GM19351 (cell line): ENCODE measurements at regions not wholly inside any gene's neighbourhood (a gene's known extent, or its start where the extent isn't known, plus 50 kb on each side); places are given as distances from the start of the nearest gene placed in this dataset.
"Not testable (repeated sequence)": the region's sequence is repeated elsewhere in the genome, so short reads cannot be mapped to it uniquely, and the experiment has no call there.

Experiments
- ATAC-seq: cut with Tn5 transposase; IDR thresholded peaks from one replicate; pipeline ENCODE4 v1.9.1; 2021; ENCODE audit warnings: mild to moderate bottlenecking, moderate library complexity; ENCODE audit not compliant: unreplicated experiment

DNA sequence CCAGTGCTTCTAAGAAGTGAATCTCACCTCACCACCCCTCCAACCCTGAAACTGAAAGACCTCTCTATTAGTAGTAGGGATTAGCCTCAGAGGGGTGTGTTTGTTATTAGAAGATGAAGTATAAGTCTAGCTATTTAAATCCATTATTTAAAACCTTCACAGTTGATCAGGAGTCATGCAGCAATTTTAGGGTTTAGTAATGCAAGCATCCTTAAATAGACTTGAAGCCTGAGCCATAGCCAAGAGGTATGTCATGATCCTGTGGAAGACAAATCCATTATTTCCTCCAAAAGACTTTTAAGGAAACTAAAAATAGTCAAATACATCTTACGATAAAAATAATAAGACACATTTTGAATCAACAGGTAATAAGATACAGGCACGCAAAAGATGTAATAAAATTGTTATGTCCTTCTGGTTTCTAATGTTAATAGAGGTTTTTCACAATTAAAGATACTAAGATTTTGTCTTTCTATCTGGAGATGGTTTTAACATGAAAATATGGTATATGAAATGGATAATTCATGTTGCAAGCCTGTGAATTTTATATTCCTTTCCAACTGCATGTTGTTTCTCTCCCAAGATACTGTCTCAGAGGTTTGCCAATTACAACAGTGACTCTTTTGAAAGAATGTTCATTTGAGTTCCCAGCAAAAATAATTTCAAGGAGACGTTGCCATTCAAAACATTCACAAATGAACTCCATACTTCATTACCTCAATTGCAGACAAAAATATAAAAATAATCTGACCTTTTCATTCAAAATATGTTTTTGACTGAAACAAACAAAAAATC is 68.0 kb downstream of the LUZP4 start:
- no peak for ATAC-seq

DNA sequence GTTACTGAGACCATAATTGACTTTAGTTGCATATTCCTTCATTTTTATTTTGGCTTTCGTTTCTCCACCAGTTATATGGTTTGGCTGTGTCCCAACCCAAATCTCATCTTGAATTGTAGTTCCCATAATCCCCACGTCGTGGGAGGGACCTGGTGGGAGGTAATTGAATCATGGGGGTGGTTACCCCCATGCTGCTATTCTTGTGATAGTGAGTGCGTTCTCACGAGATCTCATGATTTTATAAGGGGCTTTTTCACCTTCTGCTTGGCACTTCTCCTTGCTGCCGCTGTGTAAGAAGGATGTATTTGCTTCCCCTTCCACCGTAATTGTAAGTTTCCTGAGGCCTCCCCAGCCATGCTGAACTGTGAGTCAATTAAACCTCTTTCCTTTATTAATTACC is 70.0 kb downstream of the LUZP4 start:
- ATAC-seq, result not testable (repeated sequence)

DNA sequence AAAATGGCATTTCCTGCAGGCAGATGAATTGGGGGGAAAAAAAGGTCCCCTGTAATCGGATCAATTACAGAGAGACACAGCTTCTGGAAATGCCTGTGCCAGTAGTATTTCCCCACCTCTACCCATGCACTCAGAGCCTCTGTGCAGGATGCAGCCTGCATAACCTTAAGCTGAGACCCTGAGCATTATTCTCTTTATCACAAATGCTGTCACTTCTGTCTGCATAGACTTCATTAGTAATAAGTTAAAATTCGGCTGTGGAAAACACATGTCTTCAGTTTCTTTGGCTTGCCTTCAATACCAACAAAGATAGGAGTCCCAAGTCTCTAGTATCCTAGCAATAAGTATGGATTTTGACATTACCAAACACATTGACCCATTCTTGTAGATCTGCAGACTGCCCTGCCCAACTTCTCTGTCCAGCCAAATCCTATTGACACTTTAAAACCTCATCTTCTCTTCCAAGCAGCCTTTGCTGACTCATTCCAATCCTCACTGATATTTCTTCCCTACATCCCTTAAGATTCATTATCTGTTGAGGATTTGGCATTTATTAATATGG is 70.8 kb downstream of the LUZP4 start:
- no peak for ATAC-seq

DNA sequence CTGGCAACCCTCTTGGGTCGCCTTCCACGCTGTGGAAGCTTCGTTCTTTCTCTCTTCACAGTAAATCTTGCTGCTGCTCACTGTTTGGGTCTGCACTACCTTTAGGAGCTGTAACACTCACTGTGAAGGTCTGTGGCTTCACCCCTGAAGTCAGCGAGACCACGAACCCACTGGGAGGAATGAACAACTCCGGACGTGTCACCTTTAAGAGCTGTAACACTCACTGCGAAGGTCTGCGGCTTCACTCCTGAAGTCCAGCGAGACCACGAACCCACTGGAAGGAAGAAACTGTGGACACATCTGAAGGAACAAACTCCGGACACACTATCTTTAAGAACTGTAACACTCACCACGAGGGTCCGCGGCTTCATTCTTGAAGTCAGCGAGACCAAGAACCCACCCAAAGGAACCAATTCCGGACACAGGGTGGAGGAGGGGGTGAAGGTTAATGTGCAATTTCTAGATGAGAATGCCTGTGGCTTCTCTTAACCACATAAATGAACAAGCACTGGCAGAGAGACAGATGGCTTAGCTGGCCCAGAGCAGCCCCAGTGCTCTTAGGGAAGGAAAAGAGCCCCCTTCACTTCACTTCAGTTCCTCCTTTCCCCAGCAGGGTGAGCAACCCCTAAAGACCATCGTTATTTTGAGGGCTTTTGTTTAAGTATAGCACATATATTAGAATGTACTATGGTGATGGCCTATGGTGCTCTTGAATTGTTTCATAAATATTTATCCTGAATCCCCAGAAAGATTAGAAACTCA is 73.0 kb downstream of the LUZP4 start:
- ATAC-seq, result peak; percentile 56

DNA sequence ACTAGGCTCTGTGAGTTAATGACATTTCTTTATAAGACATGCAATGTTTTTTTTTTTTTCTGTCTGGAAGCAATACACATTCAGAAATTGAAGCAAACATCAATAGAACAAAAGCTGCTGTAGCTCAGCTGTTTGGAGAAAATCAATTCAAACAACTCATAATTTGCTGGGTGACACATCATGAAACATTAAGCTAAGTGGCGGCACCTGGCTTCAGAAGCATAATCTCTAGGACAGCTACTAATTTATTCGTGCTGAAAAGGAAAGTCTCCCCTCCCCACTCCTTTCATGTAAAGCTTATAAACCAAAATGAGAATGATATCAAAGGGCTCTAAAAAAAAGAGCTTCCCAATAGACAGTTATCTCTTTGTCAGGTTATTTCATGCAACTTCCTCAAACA is 73.9 kb downstream of the LUZP4 start:
- no peak for ATAC-seq

DNA sequence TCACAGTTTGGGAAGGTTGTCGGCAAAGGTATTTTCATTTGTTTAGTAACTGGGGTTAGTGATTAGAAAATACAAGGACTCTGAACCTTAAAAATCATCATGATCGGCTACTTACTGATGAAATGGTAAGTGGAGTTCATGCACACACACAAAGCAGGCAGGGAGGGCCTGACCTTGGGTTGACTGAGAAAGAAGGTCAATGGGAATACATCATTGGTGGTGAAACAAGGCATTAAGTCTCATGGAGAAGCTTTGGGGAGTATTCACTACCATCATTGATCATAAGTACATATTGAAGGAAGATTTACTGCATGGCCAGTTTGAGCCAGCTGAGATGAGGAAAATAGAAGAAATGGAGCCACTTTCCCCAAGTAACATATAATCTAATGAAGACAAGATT is 74.4 kb downstream of the LUZP4 start:
- no peak for ATAC-seq

DNA sequence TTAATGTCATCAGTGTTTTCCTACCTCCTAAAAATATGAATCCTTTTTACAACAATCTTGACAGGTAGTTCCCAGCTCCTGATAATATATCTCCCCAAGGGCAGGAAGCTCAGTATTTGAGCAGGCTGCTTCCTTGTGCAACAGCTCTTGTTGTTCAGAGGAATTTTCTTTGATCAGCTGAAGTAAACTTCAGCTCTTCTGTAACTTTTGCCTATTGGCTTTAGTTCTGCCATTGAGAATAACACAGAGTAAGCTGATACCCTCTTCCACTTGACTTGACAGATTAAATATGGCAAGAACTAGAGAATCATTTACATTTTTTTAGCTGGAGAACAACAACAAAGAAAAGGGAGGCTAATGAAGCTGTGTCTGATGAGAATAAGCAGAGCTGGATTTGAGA is 75.2 kb downstream of the LUZP4 start:
- ATAC-seq, result no peak

DNA sequence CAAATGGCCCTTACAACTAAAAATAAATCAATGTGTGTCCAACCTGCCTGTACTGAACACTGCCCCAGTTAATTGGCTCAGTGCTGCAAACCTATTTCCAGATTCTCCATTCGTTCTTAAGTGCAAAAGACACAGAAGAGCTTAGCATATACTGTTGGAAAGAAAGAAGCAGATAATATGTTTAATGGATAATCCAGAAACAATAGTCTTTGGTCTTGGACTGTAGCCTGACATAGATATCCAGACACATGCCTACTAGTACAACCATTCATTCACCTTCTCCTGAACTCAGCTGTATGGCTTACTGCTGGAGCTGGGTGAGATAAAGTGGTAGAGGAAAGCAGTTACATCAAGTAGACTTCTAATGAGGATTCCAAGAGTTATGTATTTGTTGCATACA is 77.0 kb downstream of the LUZP4 start:
- no peak for ATAC-seq

DNA sequence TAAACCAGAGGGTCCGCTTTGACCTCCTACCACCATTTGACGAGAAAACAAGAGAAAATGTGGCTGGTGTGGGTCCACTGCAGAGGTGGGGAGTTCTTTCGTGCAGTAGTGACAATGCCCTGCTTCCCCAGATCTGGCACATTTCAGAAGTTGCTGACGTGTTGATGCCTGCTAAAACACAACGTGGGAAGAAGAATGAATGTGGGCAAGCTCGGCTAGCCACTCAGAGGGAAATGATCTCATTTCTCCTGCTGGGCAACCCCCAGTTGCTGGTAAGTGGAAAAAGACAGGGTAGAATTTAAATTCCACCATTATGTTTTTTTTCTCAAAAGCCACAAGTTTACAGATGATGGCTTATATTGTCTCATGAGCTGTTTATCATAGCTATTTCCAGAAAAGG is 77.9 kb downstream of the LUZP4 start:
- no peak for ATAC-seq

DNA sequence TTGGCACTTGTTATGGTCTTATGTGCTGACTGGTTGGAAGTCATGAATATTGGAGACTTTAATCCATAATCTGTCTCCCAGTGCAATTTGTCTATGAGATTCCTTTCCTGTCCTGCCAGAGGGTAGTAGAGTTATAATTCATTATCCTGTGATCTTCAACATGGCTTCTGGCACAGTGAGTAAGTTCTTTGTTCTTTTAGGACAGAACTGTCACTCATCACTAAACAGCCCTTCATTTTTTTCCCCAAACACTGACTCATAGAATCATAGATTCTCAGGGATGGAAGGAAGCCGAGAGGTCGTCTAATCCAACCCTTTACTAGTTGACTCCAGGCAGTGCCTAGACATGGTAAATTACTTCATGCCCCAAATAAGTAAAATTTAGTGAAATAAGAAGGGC is 78.4 kb downstream of the LUZP4 start:
- ATAC-seq, result no peak

DNA sequence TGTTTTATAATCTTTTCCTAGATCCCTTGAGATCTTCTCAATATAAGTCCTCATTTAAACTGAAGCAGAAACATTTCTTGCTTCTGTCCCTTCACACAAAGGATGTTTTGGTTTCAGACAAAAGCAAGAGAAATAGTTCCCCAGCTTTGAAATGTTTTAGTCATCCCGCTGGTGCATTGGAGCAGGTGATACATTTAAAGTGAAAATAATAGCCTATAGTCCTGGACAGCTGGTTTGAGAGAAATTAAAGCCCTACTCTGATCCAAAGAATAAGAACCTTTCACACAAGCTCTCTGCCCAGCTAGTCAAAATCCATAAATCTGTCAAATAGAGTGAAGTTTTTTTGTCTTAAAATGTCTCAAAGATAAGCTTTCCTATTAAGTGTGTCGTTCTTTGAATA is 79.4 kb downstream of the LUZP4 start:
- ATAC-seq, result no peak

DNA sequence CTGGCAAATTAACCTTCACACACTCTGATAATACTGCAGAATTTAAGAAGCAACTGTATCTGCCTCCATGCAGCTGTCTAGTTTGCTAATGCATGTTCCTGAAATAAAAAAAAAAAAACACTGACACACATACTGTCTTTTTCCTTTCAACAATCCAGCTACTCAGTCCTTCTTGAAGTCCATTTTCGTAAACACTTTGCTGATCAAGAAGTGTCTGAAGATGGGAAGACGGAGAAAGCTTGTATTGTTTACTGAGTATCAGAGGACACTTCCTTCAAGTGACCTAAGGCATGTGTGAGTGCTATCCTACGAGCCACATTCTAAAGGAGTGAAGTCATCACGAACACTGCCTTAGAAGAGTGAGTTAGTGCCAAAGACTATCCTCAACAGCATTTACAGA is 82.6 kb downstream of the LUZP4 start:
- no peak for ATAC-seq

DNA sequence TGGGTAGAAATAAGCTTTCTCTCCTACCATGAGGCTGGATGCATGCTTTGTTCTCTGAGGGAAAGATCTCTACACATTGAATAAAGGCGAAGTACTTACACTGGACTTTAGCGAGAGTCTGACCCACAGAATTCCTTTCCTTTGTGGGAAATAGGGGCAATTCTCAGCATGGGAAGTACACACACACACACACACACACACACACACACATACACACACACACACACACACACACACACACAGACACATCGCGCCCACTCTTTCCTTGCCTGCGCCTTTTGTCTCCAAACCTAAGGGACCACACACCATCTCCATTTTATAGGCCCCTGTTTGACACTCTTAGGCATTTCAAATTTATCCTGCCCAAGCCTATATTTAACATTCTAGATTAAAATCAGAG is 83.8 kb downstream of the LUZP4 start:
- ATAC-seq, result no peak

DNA sequence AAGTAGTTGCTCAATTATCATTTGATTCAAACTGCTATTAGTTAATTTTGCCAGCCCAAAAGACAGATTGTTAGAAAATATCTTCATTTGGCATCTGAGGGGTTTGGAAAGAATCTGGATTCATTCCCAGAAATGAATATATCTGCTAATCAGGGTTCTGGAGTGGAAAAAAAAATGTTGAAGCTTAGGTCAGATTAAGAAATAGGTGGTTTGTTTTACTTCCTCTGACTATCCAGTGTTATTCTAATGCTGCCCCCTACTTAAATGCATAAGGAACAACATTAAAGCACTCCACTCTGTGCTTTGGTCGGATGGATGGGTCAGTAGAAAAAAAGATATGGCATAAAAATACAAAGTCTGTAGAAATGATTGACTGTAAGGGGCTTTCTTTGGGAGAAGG is 89.0 kb downstream of the LUZP4 start:
- no peak for ATAC-seq

DNA sequence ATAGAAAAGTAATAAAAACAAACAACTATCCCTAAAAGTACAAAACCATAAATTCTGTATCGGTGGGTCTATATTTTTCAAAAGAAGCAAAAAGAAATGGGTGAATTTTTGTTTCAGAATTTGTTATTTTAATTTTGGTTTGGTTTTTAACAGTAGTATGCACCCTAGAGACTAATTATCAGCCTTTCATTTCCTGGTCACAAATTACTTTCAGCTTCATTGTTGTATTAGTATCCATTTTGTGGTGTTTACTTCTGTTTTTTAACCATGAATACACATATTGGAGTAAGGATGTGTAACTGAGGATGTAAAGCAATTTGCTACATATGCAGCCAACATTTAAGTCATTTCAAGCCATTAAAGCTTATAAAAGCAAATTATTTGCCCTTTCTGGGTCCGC is 97.8 kb downstream of the LUZP4 start:
- ATAC-seq, result no peak

DNA sequence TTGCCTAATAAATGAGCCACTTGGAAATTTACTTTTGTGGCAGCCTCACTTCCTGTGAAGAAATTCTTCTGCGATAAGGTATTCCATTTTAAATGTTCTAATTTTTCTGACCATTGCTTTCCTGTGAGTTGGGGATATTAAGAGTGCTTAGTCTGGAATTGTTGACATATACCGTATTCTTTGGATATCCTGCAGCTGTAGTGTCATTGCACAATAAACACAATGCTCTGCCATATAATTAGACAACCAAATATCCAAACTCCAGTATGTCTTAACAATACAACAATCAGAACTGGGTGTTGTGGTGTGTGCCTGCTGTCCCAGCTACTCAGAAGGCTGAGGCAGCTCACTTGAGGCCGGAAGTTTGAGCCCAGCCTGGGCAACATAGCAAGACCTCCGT is 99.4 kb downstream of the LUZP4 start:
- no peak for ATAC-seq

DNA sequence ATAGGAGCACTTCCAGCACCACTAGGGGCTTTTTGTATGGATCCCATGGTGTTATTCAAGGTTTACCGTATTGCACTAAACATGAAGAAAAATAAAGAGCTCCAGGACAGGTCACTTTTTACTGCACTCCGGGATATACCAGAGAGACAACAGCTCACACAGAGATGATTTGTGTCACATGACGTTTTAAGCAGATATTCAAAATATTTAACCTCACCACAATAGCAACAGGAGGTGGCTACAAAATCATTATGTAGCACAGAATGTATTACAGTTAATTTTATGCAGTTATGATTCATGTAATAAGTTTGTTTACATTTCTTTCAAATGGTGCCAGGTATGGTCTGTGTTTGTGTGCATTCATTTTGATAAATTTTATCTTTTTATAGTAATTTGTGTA is 100.6 kb downstream of the LUZP4 start:
- ATAC-seq, result no peak

DNA sequence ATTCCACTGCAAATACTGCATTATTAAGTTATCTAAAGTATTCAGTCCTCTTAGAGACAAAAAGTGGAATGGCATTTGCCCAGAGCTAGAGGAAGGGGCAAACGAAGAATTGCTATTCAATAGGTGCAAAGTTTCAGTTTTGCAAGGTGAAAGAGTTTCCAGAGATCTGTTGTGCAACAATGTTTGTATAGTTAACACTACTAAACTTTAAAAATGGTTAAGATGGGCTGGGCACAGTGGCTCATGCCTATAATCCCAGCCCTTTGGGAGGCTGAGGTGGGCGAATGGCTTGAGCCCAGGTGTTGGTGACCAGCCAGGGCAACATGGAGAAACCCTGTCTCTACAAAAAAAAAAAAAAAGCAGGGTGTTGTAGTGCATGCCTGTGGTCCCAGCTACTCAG is 102.5 kb downstream of the LUZP4 start:
- no peak for ATAC-seq

DNA sequence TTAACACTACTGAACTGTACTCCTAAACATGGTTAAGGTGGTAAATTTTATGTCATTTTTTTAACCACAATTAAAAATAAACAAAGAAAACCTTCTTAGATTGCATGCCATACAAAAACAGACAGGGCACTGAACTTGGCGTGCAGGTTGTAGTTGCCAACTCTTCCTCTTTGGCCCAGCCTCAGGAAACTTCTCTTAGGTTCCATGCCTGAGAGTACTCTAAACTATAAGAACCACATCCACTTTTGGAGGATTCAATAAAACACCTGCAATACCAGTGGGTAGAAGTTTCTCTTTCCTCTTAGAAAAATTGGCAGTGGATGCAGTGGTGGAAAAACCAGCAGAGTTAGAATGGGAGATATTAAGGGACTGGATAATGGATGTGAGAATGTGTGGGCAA is 103.4 kb downstream of the LUZP4 start:
- ATAC-seq, result no peak

DNA sequence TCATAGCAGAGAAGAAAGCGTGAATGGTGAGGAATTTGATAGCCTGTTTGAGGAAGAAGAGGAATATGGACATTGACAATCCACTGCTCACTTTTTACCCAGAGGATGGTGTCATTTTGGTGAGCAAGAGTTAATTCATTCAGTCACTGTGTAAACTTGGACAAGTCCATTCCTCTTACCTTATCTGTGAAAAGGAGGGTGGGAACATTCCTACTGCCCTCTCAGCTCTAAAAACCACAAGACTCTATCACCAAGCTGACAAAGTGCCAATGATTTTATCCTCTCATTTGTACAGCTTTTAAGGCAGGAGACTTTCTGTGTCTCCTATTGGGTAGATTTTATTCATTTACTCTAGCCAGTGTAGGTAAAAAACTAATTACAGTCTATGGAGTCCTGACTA is 103.8 kb downstream of the LUZP4 start:
- no peak for ATAC-seq

DNA sequence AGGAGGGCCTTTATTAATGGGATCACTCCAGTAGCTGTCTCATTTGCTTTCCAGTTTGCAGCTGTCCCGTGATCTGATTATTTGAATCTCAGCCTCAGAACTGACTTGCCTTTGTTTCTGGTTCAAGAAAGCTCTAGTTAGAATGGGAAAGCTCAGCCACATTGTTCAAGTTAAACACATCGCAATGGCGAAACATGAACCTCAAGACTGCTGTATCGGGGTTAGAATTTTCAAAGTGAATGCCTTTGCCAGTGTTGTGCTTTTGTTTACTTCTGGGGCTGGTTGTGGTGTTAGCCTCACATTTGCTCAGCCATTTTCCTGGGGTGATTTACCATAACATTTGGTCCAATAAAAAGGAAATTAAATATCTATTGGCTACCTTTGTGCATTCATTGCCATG is 105.3 kb downstream of the LUZP4 start:
- not testable (repeated sequence) for ATAC-seq

DNA sequence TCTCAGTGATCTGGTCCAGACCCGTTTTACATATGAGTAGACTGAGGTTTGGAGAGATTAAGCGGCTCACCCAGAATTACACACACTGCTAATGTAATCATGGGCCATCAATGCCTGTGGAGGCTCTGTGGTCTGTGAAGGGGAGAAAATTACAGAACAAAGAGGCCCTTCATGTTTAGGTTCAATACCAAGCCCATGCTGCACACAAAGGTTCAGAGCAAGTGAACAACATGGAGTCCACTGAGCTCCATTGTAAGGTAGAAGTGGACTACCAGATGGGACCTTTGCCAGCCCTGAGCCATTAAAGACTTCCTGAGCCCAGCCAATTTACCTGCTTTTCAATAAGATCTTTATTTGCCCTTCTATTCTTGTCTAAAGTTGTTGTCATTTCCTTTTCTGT is 109.8 kb downstream of the LUZP4 start:
- ATAC-seq, result no peak
